GM21381 (cell line): ENCODE measurements at regions not wholly inside any gene's neighbourhood (a gene's known extent, or its start where the extent isn't known, plus 50 kb on each side); places are given as distances from the start of the nearest gene placed in this dataset.

ENCODE experiments used
- ATAC-seq: cut with Tn5 transposase; IDR thresholded peaks from one replicate; pipeline ENCODE4 v1.9.1; 2021; ENCODE audit warnings: mild to moderate bottlenecking, moderate library complexity; ENCODE audit not compliant: unreplicated experiment

DNA sequence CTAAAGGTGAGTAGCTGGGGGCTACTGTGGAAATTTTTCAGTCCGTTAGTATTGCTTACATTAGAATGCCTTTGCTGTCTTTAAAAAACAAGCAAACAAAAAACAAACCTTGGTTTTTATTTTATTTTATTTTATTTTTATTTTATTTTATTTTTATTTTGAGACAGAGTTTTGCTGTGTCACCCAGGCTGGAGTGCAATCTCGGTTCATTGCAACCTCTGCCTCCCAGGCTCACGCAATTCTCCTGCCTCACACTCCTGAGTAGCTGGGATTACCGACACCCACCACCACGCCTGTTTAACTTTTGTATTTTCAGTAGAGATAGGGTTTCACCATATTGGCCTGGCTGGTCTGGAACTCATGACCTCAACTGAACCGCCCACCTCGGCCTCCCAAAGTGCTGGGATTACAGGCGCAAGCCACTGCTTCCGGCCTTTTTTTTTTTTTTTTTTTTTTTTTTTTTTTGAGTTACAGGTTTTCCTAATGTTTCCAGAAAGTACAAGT, 732.6 kb downstream of the KCNJ3 start:
- ATAC-seq, result no peak

- no peak for ATAC-seq
These were observed 729.0 kb downstream of the KCNJ3 start for GRCh38 chr2:155427470-155427869.

GRCh38 chr2:155424518-155424917, 726.0 kb downstream of the KCNJ3 start:
- ATAC-seq, result no peak

GRCh38 chr2:155418753-155419152, 720.3 kb downstream of the KCNJ3 start:
- ATAC-seq, result no peak

GRCh38 chr2:155412598-155412997, 714.1 kb downstream of the KCNJ3 start:
- peak; percentile 88 for ATAC-seq

GRCh38 chr2:155404433-155405002, 706.0 kb downstream of the KCNJ3 start:
- ATAC-seq, result no peak

- no peak for ATAC-seq
These were observed 694.9 kb downstream of the KCNJ3 start for GRCh38 chr2:155393406-155393805.

DNA sequence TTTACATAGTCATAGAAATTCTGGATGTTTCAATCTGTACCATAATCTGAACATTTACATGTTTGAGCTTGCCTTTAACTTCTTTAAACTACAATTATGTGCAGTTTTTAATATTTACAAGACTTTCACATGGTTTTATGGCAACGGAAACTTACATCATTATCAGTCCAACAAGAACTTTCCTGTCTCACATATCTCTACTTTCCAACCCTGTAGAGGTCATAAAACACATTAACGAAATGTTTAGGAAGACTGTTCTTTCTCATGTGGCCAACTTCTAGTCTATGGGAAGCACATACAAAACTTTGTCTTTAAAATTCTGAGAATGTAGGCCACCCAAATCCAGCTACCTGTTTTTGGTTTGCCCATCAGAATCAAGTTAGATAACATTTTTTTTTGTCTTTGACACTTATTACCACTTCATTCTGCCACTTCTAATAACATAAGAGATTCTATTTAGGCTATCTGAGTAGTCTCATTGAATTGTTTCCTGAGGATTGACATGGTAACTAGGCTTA, 693.2 kb downstream of the KCNJ3 start:
- no peak for ATAC-seq

DNA sequence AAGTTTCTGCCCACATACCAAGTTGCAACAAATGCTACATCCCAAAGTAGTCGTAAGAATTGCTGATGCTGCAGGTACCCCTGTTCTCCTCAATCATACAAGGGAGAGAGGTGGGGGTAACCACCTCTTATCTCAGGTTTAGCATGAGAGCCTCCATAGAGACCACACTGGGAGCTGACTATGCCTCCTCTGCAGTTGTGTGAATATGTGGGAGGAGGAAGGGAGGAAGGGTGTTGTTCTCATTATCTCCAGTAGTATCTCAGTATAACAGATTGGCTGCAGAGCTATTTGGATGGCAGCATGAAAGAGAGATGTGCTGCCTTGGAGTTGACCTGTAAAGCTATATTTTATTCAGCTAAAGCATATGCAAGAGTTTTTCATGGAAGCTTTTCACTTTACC, 690.7 kb downstream of the KCNJ3 start:
- ATAC-seq, result no peak

DNA sequence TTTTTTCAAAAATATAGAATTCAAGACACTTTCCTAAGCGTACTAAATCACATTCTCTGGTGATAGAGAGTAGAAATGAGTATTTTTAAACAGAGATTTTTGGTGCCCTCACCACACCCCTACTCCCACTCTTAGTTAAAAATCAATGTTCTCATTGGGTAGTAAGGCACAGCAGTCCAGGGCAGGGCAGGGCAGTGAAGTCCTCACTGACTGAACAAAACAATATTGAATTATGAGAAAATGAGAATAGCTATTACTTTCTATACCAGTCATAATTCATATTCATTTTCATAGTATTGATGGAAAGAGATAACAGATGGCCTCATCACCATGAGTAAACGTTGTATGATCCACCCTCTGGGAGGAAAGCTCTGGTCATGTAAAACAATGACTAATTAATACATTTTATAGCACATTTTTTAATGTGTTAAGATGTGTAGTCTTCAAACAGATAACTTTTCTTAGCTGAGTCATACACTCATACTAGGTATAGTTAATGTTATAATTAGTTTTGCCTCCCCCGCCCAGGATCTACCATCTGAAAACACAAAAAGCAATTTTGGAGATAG, 686.1 kb downstream of the KCNJ3 start:
- ATAC-seq, result no peak

- no peak for ATAC-seq
These were observed 684.3 kb downstream of the KCNJ3 start for GRCh38 chr2:155382776-155383175.

DNA sequence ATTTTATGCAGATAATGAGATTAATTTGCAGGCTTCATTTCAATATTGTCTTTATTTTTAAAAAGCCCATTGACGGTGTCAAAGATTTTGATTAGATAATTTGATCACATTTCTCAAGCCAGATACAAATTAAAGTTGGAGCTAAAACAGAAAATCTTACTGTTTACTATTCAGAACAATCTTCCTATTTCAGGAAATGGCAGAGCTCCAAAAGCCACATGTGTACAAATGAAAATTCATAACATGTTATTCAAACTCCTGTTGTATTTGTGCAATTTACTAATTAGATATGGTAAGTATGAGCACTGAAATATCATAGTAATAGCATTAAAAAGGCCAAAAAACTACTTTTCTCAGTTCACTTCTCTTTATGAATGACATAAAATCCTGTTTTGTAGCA, 682.9 kb downstream of the KCNJ3 start:
- no peak for ATAC-seq

- ATAC-seq, result no peak
These were observed 681.0 kb downstream of the KCNJ3 start for GRCh38 chr2:155379494-155379893.

DNA sequence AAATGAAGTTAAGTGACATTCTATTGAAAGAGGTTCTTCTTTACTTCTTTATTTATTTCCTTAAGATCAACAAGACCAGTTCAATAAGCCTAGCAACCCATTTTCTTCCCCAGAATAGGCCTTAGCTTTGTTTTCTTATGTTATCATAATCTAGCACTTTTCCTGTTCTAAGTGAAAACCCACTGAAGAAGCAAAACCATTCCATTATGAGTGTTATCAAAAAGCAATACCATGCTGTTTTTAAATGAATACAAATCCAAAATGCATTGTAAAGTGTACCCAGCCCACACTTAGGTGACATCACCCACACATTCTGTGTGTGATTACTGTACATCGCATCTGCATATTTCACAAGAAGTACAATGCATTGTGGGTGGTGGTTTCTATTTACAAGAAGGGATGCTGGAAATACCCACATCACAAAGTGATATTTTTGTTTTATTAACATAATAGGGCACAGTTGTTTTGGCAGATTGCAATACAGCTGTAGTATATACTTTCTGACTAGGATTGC, 679.5 kb downstream of the KCNJ3 start:
- no peak for ATAC-seq

GRCh38 chr2:155377266-155377680, 678.8 kb downstream of the KCNJ3 start:
- no peak for ATAC-seq

GRCh38 chr2:155372969-155373368, 674.5 kb downstream of the KCNJ3 start:
- no peak for ATAC-seq

- peak; percentile 39 for ATAC-seq
These were observed 670.4 kb downstream of the KCNJ3 start for GRCh38 chr2:155368934-155369333.

- no peak for ATAC-seq
These were observed 666.3 kb downstream of the KCNJ3 start for GRCh38 chr2:155364766-155365165.

- ATAC-seq, result no peak
These were observed 664.9 kb downstream of the KCNJ3 start for GRCh38 chr2:155363349-155363888.

- no peak for ATAC-seq
These were observed 658.7 kb downstream of the KCNJ3 start for GRCh38 chr2:155357172-155357571.

- ATAC-seq, result no peak
These were observed 657.8 kb downstream of the KCNJ3 start for GRCh38 chr2:155356250-155356649.
